Activated effector memory CD4-positive, alpha-beta T cell treated with anti-CD3 and anti-CD28 coated beads, Interleukin-2, amount 50 U/mL, for 16 hours (primary cell): ENCODE measurements at regions not wholly inside any gene's neighbourhood (a gene's known extent, or its start where the extent isn't known, plus 50 kb on each side); places are given as distances from the start of the nearest gene placed in this dataset.

Experiments used
- DNase-seq: peaks from one replicate; pipeline ENCODE4 v3.0.0-alpha.2; 2020

GRCh38 chr15:70440416-70441138, 322.8 kb downstream of the UACA start:
- DNase-seq = no peak

- no peak for DNase-seq
These were observed 323.5 kb downstream of the UACA start for GRCh38 chr15:70439880-70440279.

- no peak for DNase-seq
These were observed 324.0 kb downstream of the UACA start for GRCh38 chr15:70439304-70439877.

GRCh38 chr15:70438776-70439175, 324.6 kb downstream of the UACA start:
- no peak for DNase-seq

- DNase-seq = no peak
These were observed 325.4 kb downstream of the UACA start for GRCh38 chr15:70437882-70438451.

GRCh38 chr15:70437089-70437488, 326.3 kb downstream of the UACA start:
- DNase-seq = no peak

- DNase-seq = no peak
These were observed 326.9 kb downstream of the UACA start for GRCh38 chr15:70436428-70436827.

- no peak for DNase-seq
These were observed 327.5 kb downstream of the UACA start for GRCh38 chr15:70435872-70436271.

GRCh38 chr15:70435369-70435768, 328.0 kb downstream of the UACA start:
- no peak for DNase-seq

- no peak for DNase-seq
These were observed 329.6 kb downstream of the UACA start for GRCh38 chr15:70433586-70434324.

GRCh38 chr15:70432924-70433495, 330.3 kb downstream of the UACA start:
- DNase-seq = no peak

- no peak for DNase-seq
These were observed 331.5 kb downstream of the UACA start for GRCh38 chr15:70431854-70432253.

GRCh38 chr15:70430069-70430468, 332.4 kb upstream of the TLE3 start:
- no peak for DNase-seq

GRCh38 chr15:70429056-70429722, 331.5 kb upstream of the TLE3 start:
- DNase-seq = no peak

GRCh38 chr15:70428211-70428822, 330.6 kb upstream of the TLE3 start:
- no peak for DNase-seq

GRCh38 chr15:70427167-70428120, 329.7 kb upstream of the TLE3 start:
- no peak for DNase-seq

GRCh38 chr15:70426096-70426821, 328.5 kb upstream of the TLE3 start:
- DNase-seq = no peak

GRCh38 chr15:70424937-70425411, 327.3 kb upstream of the TLE3 start:
- DNase-seq = no peak

GRCh38 chr15:70423267-70423666, 325.6 kb upstream of the TLE3 start:
- DNase-seq = no peak

- no peak for DNase-seq
These were observed 324.6 kb upstream of the TLE3 start for GRCh38 chr15:70422342-70422741.
